Left lung (tissue), 4 donors: ENCODE measurements at regions not wholly inside any gene's neighbourhood (a gene's known extent, or its start where the extent isn't known, plus 50 kb on each side); places are given as distances from the start of the nearest gene placed in this dataset.

ENCODE experiments used
- ATAC-seq: fragments of 200-7000 bp; cut with Tn5 transposase; one replicate; pipeline ENCODE4 v1.9.1; 2020; ENCODE audit warnings: moderate library complexity
- DNase-seq, 4 donors: peaks; one replicate each; pipeline ENCODE4 v3.0.0-alpha.2; 2013 to 2020
- H3K27ac ChIP-seq, 2 donors: fragments of 200-600 bp; sonication (generic) in 1 of 2; one replicate each; pipeline versions ENCODE4 v1.5.0 to v1.8.0; 2020 to 2021
- H3K27me3 ChIP-seq, 2 donors: fragments of 200-600 bp; sonication (generic) in 1 of 2; one replicate each; pipeline versions ENCODE4 v1.5.0 to v1.8.0; 2020 to 2021
- H3K36me3 ChIP-seq, 2 donors: fragments of 200-600 bp; sonication (generic) in 1 of 2; one replicate each; pipeline versions ENCODE4 v1.5.0 to v1.8.0; 2020 to 2021
- H3K4me1 ChIP-seq, 2 donors: fragments of 200-600 bp; one replicate each; pipeline ENCODE4 v1.8.0; 2021
- H3K4me3 ChIP-seq, 2 donors: fragments of 200-600 bp; sonication (generic) in 1 of 2; one replicate each; pipeline versions ENCODE4 v1.5.0 to v1.8.0; 2020 to 2021; ENCODE audit warnings: mild to moderate bottlenecking in 1 of 2
- H3K9me3 ChIP-seq, 2 donors: fragments of 200-600 bp; sonication (generic) in 1 of 2; one replicate each; pipeline versions ENCODE4 v1.5.0 to v1.8.0; 2020 to 2021
- CTCF ChIP-seq, 2 donors: fragments of 200-600 bp; sonication (generic) in 1 of 2; IDR thresholded peaks; one replicate each; pipeline versions ENCODE4 v1.5.0 to v1.8.0; 2021; ENCODE audit warnings: antibody characterized with exemption in 2 of 2
- intact Hi-C, 2 donors: fragments of 100-400 bp; cut with DNase I; formaldehyde crosslinking; loops; one replicate each; pipeline versions ENCODE4 v1.11.2 to v1.14.2; 2022
- donor health status: DM: no; HTN: yes; CAD: no.
- donor health status: DM: no; HTN: no; CAD: no.

- Histone ChIP-seq H3K27me3 (no peaks in the 10 kb centered on the region), H3K36me3 (no peaks in the 10 kb centered on the region), H3K4me1 (no peaks in the 10 kb centered on the region), H3K9me3 (peaks cover 0 to 6% of the 10 kb centered on the region in 2 donors), H3K4me3 (no peak overlapping the region), H3K27ac (no peak overlapping the region)
- no peak for DNase-seq
- no peak for ATAC-seq
- intact Hi-C loops, result no loop called here
- TF ChIP-seq CTCF (IDR thresholded peaks at IDR 0.05), result no peak
These were observed 89.9 kb upstream of the MYLIP start for GRCh38 chr6:16038938-16039337.

GRCh38 chr6:16035488-16036080 is 93.3 kb upstream of the MYLIP start:
- Histone ChIP-seq H3K27me3 (no peaks in the 10 kb centered on the region), H3K27ac (no peak overlapping the region), H3K4me1 (no peaks in the 10 kb centered on the region), H3K36me3 (no peaks in the 10 kb centered on the region), H3K9me3 (peaks cover 0 to 6% of the 10 kb centered on the region in 2 donors), H3K4me3 (no peak overlapping the region)
- intact Hi-C loops, result no loop called here
- no peak for TF ChIP-seq CTCF (IDR thresholded peaks at IDR 0.05)
- ATAC-seq (no peak), DNase-seq (no peak)

GRCh38 chr6:16033214-16033613 is 95.7 kb upstream of the MYLIP start:
- no peak for TF ChIP-seq CTCF (IDR thresholded peaks at IDR 0.05)
- no peak for DNase-seq
- Histone ChIP-seq H3K36me3 (no peaks in the 10 kb centered on the region), H3K27me3 (no peaks in the 10 kb centered on the region), H3K27ac (no peak overlapping the region), H3K9me3 (no peaks in the 10 kb centered on the region), H3K4me3 (no peak overlapping the region), H3K4me1 (no peaks in the 10 kb centered on the region)
- intact Hi-C loops, result no loop called here
- ATAC-seq, result no peak

- Histone ChIP-seq H3K36me3 (no peaks in the 10 kb centered on the region), H3K27me3 (no peaks in the 10 kb centered on the region), H3K4me1 (no peaks in the 10 kb centered on the region), H3K4me3 (no peak overlapping the region), H3K27ac (no peak overlapping the region), H3K9me3 (no peaks in the 10 kb centered on the region)
- DNase-seq, result no peak
- ATAC-seq, result no peak
- intact Hi-C loops, result no loop called here
- no peak for TF ChIP-seq CTCF (IDR thresholded peaks at IDR 0.05)
These were observed 97.5 kb upstream of the MYLIP start for GRCh38 chr6:16031278-16031981.

GRCh38 chr6:16028966-16029365 is 99.9 kb upstream of the MYLIP start:
- no peaks in the 10 kb centered on the region for H3K9me3 ChIP-seq
- DNase-seq (no peak), ATAC-seq (no peak)
- H3K27ac ChIP-seq, result no peak overlapping the region
- no peak overlapping the region for H3K4me3 ChIP-seq
- TF ChIP-seq CTCF (IDR thresholded peaks at IDR 0.05), result no peak
- H3K36me3 ChIP-seq, result no peaks in the 10 kb centered on the region
- no peaks in the 10 kb centered on the region for H3K27me3 ChIP-seq
- H3K4me1 ChIP-seq, result no peaks in the 10 kb centered on the region
- intact Hi-C loops, result no loop called here
